Tibial nerve (tissue), 4 donors: ENCODE measurements at regions not wholly inside any gene's neighbourhood (a gene's known extent, or its start where the extent isn't known, plus 50 kb on each side); places are given as distances from the start of the nearest gene placed in this dataset.

Experiments
- DNase-seq, 2 donors: peaks; one replicate each; pipeline ENCODE4 v3.0.0-alpha.2; 2019; ENCODE audit warnings: low spot score in 2 of 2
- H3K27ac ChIP-seq, 4 donors: fragments of 200-600 bp; sonication (generic) in 3 of 4; one replicate each; pipeline ENCODE4 v1.5.1; 2017 to 2019; ENCODE audit warnings: mild to moderate bottlenecking in 1 of 4
- H3K27me3 ChIP-seq, 2 donors: fragments of 200-600 bp; sonication (generic) in 1 of 2; one replicate each; pipeline versions ENCODE4 v1.5.1 to v1.6.0; 2017 to 2019
- H3K36me3 ChIP-seq, 3 donors: fragments of 200-600 bp; sonication (generic); one replicate each; pipeline ENCODE4 v1.5.1; 2018 to 2019
- H3K4me1 ChIP-seq, 4 donors: fragments of 200-600 bp; sonication (generic) in 3 of 4; one replicate each; pipeline ENCODE4 v1.5.1; 2017 to 2019
- H3K4me3 ChIP-seq, 4 donors: fragments of 200-600 bp; sonication (generic) in 3 of 4; one replicate each; pipeline ENCODE4 v1.5.1; 2017 to 2019; ENCODE audit warnings: mild to moderate bottlenecking in 1 of 4, moderate library complexity in 1 of 4
- H3K9me3 ChIP-seq, 4 donors: fragments of 200-600 bp; sonication (generic) in 3 of 4; one replicate each; pipeline ENCODE4 v1.5.1; 2017 to 2019
- CTCF ChIP-seq, 5 experiments: fragments of 200-600 bp in 3 of 5; fragments of 450-650 bp in 2 of 5; sonication (generic) in 3 of 5; IDR thresholded peaks; one replicate each; pipeline ENCODE4 v1.5.1; 2016 to 2019; ENCODE audit warnings: antibody characterized with exemption in 5 of 5, mild to moderate bottlenecking in 3 of 5, moderate library complexity in 2 of 5
- EP300 ChIP-seq, 2 donors: sonication (generic); formaldehyde crosslinking; IDR thresholded peaks; one replicate each; pipeline ENCODE4 v1.6.1; 2017; ENCODE audit warnings: antibody characterized with exemption in 2 of 2, mild to moderate bottlenecking in 1 of 2
- POLR2A ChIP-seq, 2 donors: fragments of 450-650 bp; IDR thresholded peaks; one replicate each; pipeline ENCODE4 v1.6.1; 2017; ENCODE audit warnings: antibody characterized with exemption in 2 of 2, mild to moderate bottlenecking in 2 of 2, moderate library complexity in 2 of 2
- WGBS, 2 donors: methylation state at CpG; one replicate each; pipeline ENCODE4 v1.1.5; 2018; 5-methylcytosine and 5-hydroxymethylcytosine counted together

- Histone ChIP-seq H3K4me1 (peaks cover 0 to 12% (median 0%) of the 10 kb centered on the region in 4 donors), H3K4me3 (no peak overlapping the region), H3K36me3 (no peaks in the 10 kb centered on the region), H3K27ac (no peak overlapping the region), H3K27me3 (no peaks in the 10 kb centered on the region), H3K9me3 (no peaks in the 10 kb centered on the region)
- 54 to 55% methylated on average over 2 of the region's 2 CpGs for WGBS, 2 donors
- DNase-seq = no peak
- TF ChIP-seq CTCF (IDR thresholded peaks at IDR 0.05) (no peak), EP300 (IDR thresholded peaks at IDR 0.05) (no peak), POLR2A (IDR thresholded peaks at IDR 0.05) (no peak)
Observed at GRCh38 chr13:103878891-103879605, 812.8 kb upstream of the SLC10A2 start.

GRCh38 chr13:103876571-103876970 lies 810.4 kb upstream of the SLC10A2 start:
- H3K27me3 ChIP-seq = no peaks in the 10 kb centered on the region
- H3K4me1 ChIP-seq = no peaks in the 10 kb centered on the region
- no peak for DNase-seq
- 91 to 94% methylated on average over 6 of the region's 6 CpGs for WGBS, 2 donors
- TF ChIP-seq CTCF (IDR thresholded peaks at IDR 0.05) (no peak), POLR2A (IDR thresholded peaks at IDR 0.05) (no peak)
- no peaks in the 10 kb centered on the region for H3K36me3 ChIP-seq
- no peak overlapping the region for H3K4me3 ChIP-seq
- no peak overlapping the region for H3K27ac ChIP-seq
- H3K9me3 ChIP-seq = no peaks in the 10 kb centered on the region

GRCh38 chr13:103873725-103874124 lies 807.5 kb upstream of the SLC10A2 start:
- WGBS, 2 donors = 76 to 87% methylated on average over 4 of the region's 4 CpGs
- Histone ChIP-seq H3K36me3 (no peaks in the 10 kb centered on the region), H3K27me3 (no peaks in the 10 kb centered on the region), H3K4me1 (no peaks in the 10 kb centered on the region), H3K4me3 (no peak overlapping the region), H3K27ac (no peak overlapping the region), H3K9me3 (no peaks in the 10 kb centered on the region)
- no peak for TF ChIP-seq CTCF (IDR thresholded peaks at IDR 0.05)
- no peak for TF ChIP-seq EP300 (IDR thresholded peaks at IDR 0.05)
- TF ChIP-seq POLR2A (IDR thresholded peaks at IDR 0.05) = no peak
- no peak for DNase-seq

GRCh38 chr13:103866048-103866447 lies 799.8 kb upstream of the SLC10A2 start:
- WGBS, 2 donors = 82 to 85% methylated on average over 8 of the region's 8 CpGs
- Histone ChIP-seq H3K4me3 (no peak overlapping the region), H3K4me1 (no peaks in the 10 kb centered on the region), H3K36me3 (no peaks in the 10 kb centered on the region), H3K27me3 (no peaks in the 10 kb centered on the region), H3K9me3 (no peaks in the 10 kb centered on the region), H3K27ac (no peak overlapping the region)
- no peak for DNase-seq
- no peak for TF ChIP-seq POLR2A (IDR thresholded peaks at IDR 0.05)
- TF ChIP-seq EP300 (IDR thresholded peaks at IDR 0.05) = no peak
- TF ChIP-seq CTCF (IDR thresholded peaks at IDR 0.05) = no peak

- Histone ChIP-seq H3K27me3 (no peaks in the 10 kb centered on the region), H3K27ac (no peak overlapping the region), H3K36me3 (no peaks in the 10 kb centered on the region), H3K9me3 (no peaks in the 10 kb centered on the region), H3K4me3 (no peak overlapping the region), H3K4me1 (no peaks in the 10 kb centered on the region)
- 51 to 62% methylated on average over 4 of the region's 4 CpGs for WGBS, 2 donors
- TF ChIP-seq POLR2A (IDR thresholded peaks at IDR 0.05) (no peak), CTCF (IDR thresholded peaks at IDR 0.05) (no peak), EP300 (IDR thresholded peaks at IDR 0.05) (no peak)
- no peak for DNase-seq
Observed at GRCh38 chr13:103862525-103862924, 796.3 kb upstream of the SLC10A2 start.
